Stimulated activated CD8-positive, alpha-beta memory T cell treated with anti-CD3 and anti-CD28 coated beads, Interleukin-4, amount 100 ng/mL, for 4 hours (primary cell): ENCODE measurements at regions not wholly inside any gene's neighbourhood (a gene's known extent, or its start where the extent isn't known, plus 50 kb on each side); places are given as distances from the start of the nearest gene placed in this dataset.

Experiments used
- DNase-seq, 2 donors: peaks; one replicate each; pipeline ENCODE4 v3.0.0-alpha.2; 2020; ENCODE audit warnings: low read depth in 2 of 2, low spot score in 1 of 2

- DNase-seq, result no peak
Observed at GRCh38 chr19:31596751-31597150, 247.5 kb upstream of the TSHZ3 start.

DNA sequence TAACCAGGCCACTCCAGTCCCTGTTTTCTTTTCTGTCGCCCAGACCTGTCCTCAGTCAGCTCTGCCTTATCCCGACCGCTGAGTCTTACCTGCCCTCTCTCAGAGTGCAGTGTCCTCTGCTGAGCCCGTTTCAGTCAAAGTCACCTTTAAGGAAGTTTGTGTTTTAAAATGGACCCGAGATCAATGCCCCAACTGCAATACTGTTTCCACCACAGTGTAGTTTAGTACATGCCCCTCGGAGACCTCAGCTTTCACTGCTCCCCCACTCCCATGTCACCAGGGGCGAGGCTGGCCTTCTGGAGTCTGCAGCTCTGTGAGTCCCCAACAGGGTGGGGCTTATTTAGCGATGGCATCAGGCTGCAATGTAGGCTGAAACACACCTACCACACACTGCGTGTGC, 248.4 kb upstream of the TSHZ3 start:
- no peak for DNase-seq

DNA sequence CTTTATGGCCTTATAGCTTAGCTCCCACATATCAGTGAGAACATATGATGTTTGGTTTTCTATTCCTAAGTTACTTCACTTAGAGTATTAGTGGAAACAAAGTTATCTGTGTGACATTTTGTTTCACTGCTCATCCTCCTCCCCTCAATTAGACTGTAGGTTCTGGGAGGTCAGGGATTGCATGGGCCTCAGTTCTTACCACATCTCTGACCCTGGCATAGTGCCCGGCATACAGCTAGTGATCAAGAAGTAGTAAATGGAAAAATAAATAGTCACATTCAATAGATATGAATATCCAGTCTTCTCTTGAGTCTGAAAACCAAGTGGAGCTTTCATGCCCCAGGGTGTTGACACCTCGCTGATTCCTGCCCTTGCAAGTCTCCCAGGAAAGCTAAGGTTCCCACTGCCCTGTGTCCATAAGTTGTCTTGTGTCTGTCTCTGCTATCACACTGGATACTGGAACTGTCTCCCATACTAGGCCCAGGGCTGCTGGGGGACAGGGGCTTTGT, 249.5 kb upstream of the TSHZ3 start:
- DNase-seq, result no peak

DNA sequence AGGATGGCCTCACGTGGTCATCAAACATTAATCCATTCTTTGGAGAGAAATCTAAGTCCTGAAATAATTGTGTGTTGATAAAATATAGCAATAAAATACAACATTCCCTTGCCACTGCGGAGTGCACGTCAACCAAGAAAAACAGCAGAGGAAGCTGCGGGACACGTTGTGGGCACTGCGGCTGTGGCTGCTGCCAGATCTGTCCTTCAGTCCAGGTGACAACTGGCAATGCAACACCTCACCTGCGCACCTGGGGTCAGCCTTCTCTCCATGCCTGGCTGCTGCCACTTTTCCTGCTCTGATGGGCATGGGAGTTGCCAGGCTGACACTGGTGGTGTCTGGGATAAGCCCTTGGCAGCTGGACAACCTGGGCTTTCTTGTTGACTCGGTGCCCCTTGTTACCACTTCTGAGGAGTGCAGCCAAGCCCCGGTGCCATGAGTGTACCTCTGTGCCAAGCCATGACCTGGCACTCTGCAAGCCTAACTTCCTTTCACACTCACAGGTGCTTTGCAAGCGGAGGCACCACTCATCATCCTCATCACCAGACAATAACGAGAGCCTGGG, 251.6 kb upstream of the TSHZ3 start:
- no peak for DNase-seq

DNA sequence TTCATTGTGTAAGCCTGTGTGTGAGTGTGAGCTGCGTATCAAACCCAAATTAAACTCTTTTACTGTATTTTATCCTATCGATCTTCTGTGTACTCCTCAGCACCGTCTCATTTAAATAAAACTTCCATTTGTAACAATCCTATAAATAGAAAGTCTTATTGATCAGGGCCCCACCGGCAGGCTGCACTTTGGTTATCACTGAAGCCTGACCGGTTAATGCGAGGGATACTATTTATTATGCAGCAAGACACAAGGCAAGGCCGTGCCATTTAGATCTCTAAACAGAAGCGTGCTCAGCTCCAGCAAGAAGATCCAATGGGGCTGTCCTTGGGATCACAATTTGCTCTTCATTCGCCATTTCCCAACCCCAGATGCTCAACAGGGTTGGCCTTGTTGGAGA, 252.6 kb upstream of the TSHZ3 start:
- DNase-seq, result no peak

GRCh38 chr19:31602548-31602947, 253.3 kb upstream of the TSHZ3 start:
- no peak for DNase-seq

- DNase-seq, result no peak
Observed at GRCh38 chr19:31604493-31605040, 255.3 kb upstream of the TSHZ3 start.

GRCh38 chr19:31610018-31610417, 260.8 kb upstream of the TSHZ3 start:
- DNase-seq, result no peak

GRCh38 chr19:31611046-31611877, 262.0 kb upstream of the TSHZ3 start:
- no peak for DNase-seq

DNA sequence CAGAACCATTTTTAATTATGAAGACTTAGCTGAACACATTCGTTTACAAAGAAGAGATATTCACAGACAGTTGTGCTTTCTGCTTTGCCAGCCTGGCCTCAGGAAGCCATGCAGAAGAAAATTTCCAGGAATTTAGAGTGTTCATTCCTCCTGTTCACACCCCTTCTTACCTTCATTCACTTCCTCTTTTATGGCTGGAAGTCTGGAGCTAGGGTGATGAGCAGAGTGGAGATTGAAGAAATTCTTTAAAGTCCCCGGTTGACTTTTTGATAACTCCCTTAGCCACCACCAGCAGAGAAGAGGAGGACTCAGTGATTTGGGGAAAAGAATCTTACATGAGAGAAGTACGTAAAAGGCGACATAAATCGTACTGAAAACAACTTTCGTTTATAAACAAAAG, 263.6 kb upstream of the TSHZ3 start:
- no peak for DNase-seq

DNA sequence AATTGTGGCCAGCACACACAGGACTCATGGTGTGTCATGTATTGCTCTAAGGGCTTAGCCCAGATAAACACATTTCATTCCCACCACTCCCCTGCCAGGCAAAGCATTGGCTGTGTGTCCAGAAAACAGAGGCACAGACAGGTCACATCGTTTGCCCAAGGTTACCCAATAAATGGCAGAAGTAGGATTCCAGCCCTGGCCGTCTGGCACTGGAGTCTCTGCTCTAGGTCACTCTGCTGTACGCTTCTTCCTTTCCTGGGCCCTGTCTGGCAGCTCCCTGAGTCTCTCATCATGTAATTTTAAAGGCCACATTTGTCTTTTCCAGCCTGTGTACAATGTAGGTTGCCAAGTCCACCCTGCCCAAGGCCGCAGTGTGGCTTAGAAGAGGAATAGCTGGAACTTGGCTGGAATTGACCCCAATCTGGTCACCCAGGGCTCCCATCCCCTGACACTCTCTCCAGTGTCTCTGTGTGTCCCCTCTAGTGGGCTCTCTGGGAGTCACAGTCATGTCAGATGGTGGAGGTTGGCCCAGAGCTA, 264.5 kb upstream of the TSHZ3 start:
- no peak for DNase-seq

DNA sequence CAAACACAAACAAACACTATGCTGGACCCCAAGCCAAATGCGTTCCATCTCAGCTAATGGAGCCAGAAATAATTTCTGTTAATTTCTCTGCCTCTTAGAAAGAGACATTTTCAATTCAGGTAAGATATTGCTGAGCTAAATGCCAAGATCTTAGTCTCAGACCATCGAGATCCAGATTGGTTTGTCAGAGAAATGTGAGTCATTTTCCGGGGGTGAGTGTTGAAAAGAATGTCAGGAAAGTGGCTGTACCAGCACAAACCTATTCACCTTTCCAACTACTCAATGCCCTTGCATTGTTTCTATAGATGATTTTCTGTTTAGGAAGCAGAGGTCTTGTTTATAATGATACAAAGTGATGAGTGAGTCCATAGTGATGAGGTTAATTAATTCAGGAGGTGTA, 266.8 kb upstream of the TSHZ3 start:
- no peak for DNase-seq

DNA sequence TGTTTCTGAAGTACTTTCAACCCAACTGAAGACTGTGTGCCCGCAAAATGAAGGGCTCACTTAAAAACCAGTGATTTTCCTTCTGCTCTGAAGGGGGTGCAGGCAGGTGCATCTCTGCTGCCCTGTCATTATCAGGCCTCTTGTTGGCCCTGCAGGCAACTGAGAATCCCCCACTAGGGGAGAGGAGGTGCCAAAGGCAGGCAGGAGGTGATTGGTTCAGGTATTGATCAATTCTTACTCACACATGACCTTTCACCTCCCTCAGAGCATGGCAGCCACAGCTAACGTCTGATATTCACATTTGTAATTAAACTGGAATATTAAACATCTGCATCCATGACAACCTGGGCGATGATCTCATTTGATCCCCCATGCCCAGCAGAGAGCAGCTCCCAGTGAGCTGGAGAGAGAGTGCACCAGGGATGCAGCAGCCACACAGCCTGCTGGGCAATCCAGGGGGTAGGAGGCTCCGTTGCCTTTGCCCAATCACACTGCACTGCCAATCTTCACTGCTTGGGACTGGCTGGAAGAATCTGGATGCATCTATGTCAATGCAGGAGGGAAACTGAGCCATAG, 267.9 kb upstream of the TSHZ3 start:
- no peak for DNase-seq

DNA sequence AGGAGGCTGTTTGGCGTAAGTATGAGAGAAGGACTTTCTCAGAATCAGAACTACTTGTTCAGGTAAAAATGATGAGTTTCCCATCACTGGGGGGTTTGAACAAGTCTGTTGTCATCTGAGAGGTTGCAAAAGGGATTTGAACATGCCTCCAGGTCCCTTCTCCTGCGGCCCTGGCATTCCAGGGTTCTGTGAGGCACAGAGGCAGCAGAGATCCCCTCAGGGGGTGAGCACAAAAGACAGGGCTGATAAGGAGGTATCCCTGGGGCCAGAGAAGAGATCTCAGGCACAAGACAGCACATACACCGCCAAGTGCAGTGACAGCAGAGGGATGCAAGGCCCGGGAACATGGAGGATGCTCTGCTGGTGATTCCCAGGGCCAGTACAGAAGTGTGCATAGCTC, 275.8 kb upstream of the TSHZ3 start:
- no peak for DNase-seq

GRCh38 chr19:31625575-31625974, 276.3 kb upstream of the TSHZ3 start:
- no peak for DNase-seq

GRCh38 chr19:31626941-31627340, 277.7 kb upstream of the TSHZ3 start:
- DNase-seq, result no peak

DNA sequence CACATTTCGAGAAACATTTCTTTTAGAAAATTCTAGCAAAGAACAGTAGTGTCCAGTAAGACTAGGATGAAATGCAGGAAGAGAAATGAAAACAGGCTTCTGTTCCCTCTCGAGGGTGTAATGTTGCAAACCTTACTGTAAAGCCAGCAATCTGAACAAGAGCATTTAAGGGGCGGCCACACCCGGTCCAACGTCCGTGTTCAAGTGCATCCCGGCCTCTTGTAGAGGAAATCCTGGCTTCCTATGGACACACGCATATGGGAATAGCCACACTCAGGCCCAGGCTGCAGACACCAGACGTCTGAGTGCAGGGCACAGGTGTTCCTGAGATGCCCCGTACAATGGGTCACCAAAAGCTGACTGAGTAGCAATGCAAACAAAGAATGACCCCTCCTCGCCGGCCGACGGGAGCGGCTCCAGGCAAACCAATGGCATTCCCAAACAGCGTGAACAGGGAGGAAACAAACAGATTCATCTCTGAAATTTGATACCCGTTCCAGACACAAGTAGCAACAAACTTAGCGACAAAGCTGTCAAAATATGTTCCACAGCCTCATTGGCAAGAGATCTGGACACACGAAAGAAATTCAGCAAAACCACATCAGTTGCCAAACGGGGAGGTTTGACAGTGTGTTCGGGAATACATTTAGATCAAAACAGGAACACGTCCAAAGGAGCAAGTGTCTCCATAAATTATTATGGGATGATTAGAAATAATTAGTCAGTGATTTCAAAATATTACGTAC, 278.6 kb upstream of the TSHZ3 start:
- DNase-seq, result no peak

DNA sequence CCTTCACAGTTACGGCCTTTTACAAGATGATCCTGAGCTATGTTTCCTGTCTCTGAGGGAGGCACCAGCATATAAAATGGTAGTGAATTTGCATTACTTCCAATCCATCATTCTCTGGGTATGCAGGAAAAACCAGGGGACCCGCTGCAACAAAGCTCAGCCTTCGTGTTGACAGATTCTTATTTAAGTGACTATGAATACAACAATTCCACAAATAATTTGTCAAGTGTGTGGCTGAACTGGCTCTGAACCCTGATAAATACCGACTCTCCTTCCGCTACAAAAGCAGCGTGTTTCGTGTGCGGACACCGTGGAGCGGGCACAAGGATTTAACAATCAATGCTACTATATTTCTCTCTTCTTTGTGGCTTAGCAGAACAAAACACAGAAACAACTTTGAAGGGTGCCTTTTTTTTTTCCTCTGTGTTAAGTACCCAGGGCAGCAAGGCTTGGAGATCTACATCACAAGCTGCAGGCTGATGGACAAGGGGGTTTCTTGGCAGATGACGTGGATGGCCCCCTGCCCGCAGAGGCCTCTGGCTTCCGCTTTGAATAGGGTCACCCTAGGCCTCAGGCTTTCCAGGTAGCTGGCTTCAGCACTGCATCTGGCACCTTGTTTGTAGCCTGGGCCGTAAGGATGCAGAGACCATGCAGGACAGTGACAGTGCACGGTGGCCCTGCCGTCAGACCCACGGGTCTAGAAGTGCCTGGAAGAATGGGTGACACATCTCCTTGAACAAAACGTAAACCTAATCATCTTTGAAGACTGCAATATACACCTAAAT, 280.5 kb upstream of the TSHZ3 start:
- no peak for DNase-seq

- DNase-seq, result no peak
Observed at GRCh38 chr19:31633014-31633413, 283.8 kb upstream of the TSHZ3 start.

- DNase-seq, result no peak
Observed at GRCh38 chr19:31639306-31639705, 290.1 kb upstream of the TSHZ3 start.
